GM21528 (cell line): ENCODE measurements at regions not wholly inside any gene's neighbourhood (a gene's known extent, or its start where the extent isn't known, plus 50 kb on each side); places are given as distances from the start of the nearest gene placed in this dataset.
"Not testable (repeated sequence)": the region's sequence is repeated elsewhere in the genome, so short reads cannot be mapped to it uniquely, and the experiment has no call there.

Source experiments
- ATAC-seq: cut with Tn5 transposase; IDR thresholded peaks from one replicate; pipeline ENCODE4 v1.9.1; 2021; ENCODE audit warnings: mild to moderate bottlenecking, moderate library complexity; ENCODE audit not compliant: unreplicated experiment, low FRiP score

- ATAC-seq = no peak
Observed at GRCh38 chr1:242743983-242744780, 219.7 kb upstream of the PLD5 start.

- ATAC-seq = no peak
Observed at GRCh38 chr1:242738702-242739645, 214.5 kb upstream of the PLD5 start.

- ATAC-seq = no peak
Observed at GRCh38 chr1:242736611-242737010, 212.1 kb upstream of the PLD5 start.

DNA sequence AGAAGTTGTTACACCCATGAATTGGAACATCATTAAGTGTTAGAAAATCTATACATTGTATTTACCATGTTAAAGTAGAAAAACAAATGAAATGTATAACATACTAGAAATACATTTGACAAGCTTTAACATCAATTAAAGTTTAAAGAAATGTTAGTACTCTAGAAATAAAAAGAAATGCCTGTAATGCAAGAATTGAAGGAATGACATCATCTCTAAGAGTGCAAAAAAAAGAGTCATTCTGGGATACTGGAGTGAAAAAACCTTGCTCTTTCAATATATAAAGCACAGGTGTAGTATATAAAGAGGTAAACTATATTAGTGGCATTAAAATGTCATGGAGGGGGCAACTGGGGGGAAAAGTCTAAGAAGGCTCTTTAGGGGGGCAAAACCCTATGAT, 210.8 kb upstream of the PLD5 start:
- no peak for ATAC-seq

DNA sequence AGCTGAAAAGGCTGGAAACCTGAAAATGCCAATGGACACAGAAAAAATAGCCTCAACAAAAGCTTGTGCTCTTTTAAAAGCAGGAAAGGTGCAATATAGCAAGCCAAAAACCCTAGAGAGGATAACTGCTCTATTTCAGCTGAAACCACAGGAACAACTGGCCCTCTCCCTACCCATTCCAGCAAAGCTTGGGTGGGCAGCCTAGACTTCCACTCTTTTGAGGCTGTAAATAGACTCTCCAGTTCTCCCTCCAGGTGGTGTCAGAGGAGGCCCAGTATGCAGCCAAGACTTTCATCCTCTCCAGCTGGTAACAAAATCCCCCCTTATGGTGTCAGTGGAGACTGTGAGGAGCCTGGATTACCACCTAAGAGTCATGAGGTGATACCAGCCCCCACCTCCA, 206.9 kb upstream of the PLD5 start:
- ATAC-seq = no peak

DNA sequence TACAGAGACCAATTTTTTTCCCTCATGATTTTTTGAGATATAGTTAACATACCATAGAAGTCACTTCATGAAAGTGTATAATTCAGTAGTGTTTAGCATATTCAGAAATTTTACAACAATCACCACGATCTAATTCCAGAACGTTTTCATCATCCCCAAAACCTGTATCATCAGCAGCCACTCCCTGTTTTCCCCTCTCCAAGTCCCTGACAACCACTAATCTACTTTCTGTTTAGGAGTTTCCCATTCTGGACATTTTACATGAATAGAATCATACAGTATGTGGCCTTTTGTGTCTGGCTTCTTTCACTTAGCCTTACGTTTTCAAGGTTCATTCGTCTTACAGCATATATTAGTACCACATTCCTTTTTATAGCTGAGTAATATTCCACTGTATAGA, 204.2 kb upstream of the PLD5 start:
- no peak for ATAC-seq

DNA sequence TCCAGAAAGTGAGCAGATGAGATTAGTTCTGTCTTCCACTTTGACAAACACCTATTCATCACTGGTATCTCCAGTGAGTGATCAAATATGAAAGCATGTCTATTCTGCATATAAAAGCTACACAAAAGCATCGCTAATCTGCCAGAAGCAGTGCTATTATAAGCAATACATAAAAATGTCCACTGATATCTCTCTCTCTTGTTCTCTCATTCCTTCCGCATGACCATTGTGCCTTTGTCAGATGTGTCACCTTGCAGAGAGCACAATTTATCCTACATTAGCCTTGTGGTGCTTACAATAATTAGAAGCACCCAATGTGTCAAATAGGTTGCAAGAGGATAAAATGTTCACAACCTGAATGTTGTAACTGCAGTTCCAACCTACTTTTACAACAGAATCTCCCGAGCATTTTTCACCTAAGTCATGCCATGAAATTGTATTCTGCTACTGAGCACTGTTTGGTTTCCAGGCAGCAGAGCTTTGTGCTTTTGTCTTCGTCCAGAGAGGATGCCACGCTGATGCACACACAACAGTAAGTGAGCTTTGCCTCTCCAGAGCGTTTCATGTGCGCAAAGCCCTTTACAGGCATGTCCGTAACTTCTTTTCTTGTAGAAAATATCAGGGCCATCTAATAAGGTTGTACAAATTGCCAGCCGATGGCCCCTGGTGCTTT, 198.7 kb upstream of the PLD5 start:
- no peak for ATAC-seq

GRCh38 chr1:242718967-242719366, 194.5 kb upstream of the PLD5 start:
- ATAC-seq = no peak

DNA sequence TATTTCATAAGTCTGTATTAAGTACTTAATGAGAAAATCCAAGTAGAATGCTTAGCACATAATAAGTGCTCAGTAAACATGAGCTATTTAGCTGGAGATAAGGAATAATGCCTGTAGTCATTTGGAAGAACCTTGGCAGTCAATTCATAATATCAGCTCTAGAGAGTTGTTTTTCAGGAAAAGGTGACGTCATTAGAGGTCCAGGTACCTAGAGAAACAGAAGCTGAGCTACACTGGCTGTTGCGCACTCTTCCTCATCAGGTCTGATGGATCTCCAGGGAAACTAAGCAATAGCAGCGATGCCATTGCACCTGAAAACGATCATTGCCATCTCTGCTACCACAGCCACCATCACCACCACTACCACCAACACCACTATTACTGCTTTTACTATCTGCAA, 187.8 kb upstream of the PLD5 start:
- no peak for ATAC-seq

GRCh38 chr1:242710847-242711246, 186.3 kb upstream of the PLD5 start:
- no peak for ATAC-seq

DNA sequence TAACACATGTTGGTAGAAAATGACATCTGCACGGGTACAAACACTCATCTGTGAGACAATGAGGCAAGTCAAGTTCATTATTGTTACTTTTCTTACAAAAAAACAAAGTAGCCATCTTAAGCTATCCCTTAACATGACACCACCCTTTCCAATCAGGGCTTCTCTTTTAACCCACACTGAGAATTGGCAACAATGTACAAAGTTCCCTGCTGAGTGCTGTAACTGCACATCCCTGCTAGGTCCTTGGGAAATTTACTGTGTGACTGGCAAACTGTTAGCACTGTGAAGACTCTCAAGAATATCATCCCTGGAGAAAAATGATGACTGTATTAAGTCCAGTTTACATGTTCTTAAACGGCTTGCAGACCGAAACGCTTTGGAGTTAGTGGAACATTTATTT, 185.8 kb upstream of the PLD5 start:
- no peak for ATAC-seq

GRCh38 chr1:242703467-242703866, 179.0 kb upstream of the PLD5 start:
- no peak for ATAC-seq

DNA sequence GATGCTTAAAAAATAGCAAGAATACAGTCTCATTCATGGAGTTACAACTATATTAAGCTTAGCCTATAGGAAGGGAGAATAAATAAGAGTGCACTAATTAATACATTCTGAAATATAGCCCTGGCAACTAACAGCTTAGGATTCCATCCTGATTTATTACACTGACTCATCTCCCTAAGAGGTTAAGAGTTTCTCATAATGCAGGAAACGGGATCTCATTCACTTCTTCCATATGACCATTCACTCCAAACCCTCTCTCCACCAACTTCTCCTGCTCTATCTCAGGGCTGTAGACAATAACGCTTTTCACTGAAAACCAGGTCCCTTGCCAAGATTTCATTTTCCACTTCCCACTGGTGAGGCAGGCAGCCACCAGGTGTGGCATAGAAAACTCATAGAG, 168.5 kb upstream of the PLD5 start:
- ATAC-seq = no peak

GRCh38 chr1:242691610-242691945, 167.1 kb upstream of the PLD5 start:
- no peak for ATAC-seq

DNA sequence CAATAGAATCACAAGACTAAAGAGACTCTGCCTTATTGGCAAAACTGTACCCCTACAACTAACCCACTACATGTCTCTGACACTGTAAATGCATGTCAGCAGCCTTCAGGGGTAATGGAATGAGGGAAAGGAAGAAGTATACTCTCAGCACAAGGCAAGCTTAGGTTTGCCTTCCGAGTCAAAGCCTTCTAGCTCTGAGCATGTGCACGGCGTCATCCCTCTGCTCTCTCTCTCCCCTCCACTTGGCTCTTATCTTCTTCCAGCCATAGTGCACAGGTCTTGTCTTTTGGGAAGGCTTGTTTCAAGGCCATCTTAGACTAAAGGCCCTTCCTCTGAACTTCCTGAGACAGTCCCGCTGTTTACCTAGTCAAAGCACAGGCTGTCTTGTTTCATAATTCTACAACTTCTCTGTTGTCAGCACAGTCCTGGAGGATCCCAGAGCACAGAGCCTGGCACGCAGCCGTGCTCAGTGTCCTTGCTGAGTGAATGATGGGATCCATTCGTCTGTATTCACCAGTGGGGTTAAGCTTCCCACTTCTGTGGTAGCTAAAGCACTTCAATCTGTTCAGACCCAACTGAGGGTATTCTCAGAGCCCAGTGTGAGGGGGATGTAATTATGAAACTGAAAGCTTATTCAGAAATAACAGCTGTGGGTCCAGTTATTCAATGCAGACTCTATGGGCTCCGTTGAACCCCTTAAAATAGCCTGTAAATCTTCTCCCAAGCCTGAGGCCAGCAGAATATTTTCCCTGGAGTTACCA, 166.5 kb upstream of the PLD5 start:
- no peak for ATAC-seq

- no peak for ATAC-seq
Observed at GRCh38 chr1:242689378-242689777, 164.9 kb upstream of the PLD5 start.

- no peak for ATAC-seq
Observed at GRCh38 chr1:242674951-242675645, 150.6 kb upstream of the PLD5 start.

- ATAC-seq = no peak
Observed at GRCh38 chr1:242673652-242674051, 149.2 kb upstream of the PLD5 start.

- ATAC-seq = not testable (repeated sequence)
Observed at GRCh38 chr1:242673165-242673564, 148.7 kb upstream of the PLD5 start.

DNA sequence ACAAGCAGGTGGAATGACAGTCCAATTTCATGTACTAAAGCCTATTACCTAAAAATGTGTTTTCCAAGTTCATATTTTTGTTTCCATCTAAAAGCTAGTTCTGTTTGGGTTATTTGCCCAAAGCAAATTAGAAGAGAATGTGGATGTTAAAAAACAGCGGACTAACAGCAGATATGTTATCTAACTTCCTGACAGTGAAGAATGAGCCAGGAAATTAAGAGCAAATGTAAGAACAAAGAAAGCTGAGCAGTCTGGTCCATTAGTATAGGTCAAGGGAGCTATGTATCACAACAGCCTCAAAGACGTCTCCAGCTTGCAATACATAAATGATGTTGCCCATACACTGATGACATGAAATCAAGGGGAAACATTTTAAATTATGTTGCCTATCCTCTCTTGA, 145.5 kb upstream of the PLD5 start:
- no peak for ATAC-seq
